Uterus (tissue), 2 donors: ENCODE measurements at regions not wholly inside any gene's neighbourhood (a gene's known extent, or its start where the extent isn't known, plus 50 kb on each side); places are given as distances from the start of the nearest gene placed in this dataset.

ENCODE experiments used
- POLR2A ChIP-seq, 2 donors: fragments of 450-650 bp; IDR thresholded peaks; one replicate each; pipeline ENCODE4 v1.6.1; 2016; ENCODE audit warnings: antibody characterized with exemption in 2 of 2, mild to moderate bottlenecking in 1 of 2, moderate library complexity in 1 of 2
- TF ChIP-seq, protein P1 (sequence below), 4 experiments: fragments of 200-600 bp in 2 of 4; fragments of 450-650 bp in 2 of 4; sonication (generic) in 2 of 4; IDR thresholded peaks; one replicate each; pipeline ENCODE4 v1.5.1; 2016 to 2019; ENCODE audit warnings: antibody characterized with exemption in 4 of 4, mild to moderate bottlenecking in 2 of 4, moderate library complexity in 1 of 4

- TF ChIP-seq, protein P1, sequence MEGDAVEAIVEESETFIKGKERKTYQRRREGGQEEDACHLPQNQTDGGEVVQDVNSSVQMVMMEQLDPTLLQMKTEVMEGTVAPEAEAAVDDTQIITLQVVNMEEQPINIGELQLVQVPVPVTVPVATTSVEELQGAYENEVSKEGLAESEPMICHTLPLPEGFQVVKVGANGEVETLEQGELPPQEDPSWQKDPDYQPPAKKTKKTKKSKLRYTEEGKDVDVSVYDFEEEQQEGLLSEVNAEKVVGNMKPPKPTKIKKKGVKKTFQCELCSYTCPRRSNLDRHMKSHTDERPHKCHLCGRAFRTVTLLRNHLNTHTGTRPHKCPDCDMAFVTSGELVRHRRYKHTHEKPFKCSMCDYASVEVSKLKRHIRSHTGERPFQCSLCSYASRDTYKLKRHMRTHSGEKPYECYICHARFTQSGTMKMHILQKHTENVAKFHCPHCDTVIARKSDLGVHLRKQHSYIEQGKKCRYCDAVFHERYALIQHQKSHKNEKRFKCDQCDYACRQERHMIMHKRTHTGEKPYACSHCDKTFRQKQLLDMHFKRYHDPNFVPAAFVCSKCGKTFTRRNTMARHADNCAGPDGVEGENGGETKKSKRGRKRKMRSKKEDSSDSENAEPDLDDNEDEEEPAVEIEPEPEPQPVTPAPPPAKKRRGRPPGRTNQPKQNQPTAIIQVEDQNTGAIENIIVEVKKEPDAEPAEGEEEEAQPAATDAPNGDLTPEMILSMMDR (IDR thresholded peaks at IDR 0.05): no peak
- TF ChIP-seq POLR2A (IDR thresholded peaks at IDR 0.05): no peak
Measured at GRCh38 chr9:7407246-7407645, 392.3 kb downstream of the DMAC1 start.
